ENCODE measurements at regions not wholly inside any gene's neighbourhood (a gene's known extent, or its start where the extent isn't known, plus 50 kb on each side); places are given as distances from the start of the nearest gene placed in this dataset.

- Histone ChIP-seq H3K27ac (ENCODE audit: insufficient read depth, low read length) (no peak overlapping the region), H2BK15ac (ENCODE audit: low read depth, low read length) (no peak overlapping the region), H3K9me1 (ENCODE audit: insufficient read depth, low read length) (no peaks in the 10 kb centered on the region), H3K27me3 (ENCODE audit: control insufficient read depth, insufficient read depth, low read length) (peaks cover 15% of the 10 kb centered on the region), H3K56ac (ENCODE audit: extremely low read depth, insufficient read depth, low read length) (no peak overlapping the region), H2AK9ac (replicated peaks; ENCODE audit: low read depth, low read length, poor library complexity) (no peak overlapping the region), H3K9ac (ENCODE audit: low read depth, low read length) (no peak overlapping the region), H3K23ac (ENCODE audit: low read depth, low read length) (no peak overlapping the region), H4K91ac (ENCODE audit: insufficient read depth, low read depth, low read length) (no peak overlapping the region), H2BK20ac (ENCODE audit: low read depth, low read length) (no peak overlapping the region), H2BK5ac (ENCODE audit: low read depth, low read length, poor library complexity, severe bottlenecking) (no peak overlapping the region), H3K36me3 (ENCODE audit: control insufficient read depth, insufficient read depth, low read length) (no peaks in the 10 kb centered on the region), H2BK120ac (ENCODE audit: low read depth, low read length) (no peak overlapping the region), H3K9me3 (ENCODE audit: control insufficient read depth, insufficient read depth, low read length) (no peaks in the 10 kb centered on the region), H3K4me2 (ENCODE audit: low read depth, low read length) (no peak overlapping the region), H3K4ac (ENCODE audit: low read depth, low read length) (no peak overlapping the region), H3K4me1 (ENCODE audit: control insufficient read depth, insufficient read depth, low read length) (no peaks in the 10 kb centered on the region), H3K14ac (replicated peaks; ENCODE audit: low read depth, low read length) (no peak overlapping the region), H4K5ac (ENCODE audit: low read depth, low read length) (no peak overlapping the region), H4K8ac (ENCODE audit: low read depth in 2 of 2, low read length in 2 of 2) (no peak overlapping the region), H3K18ac (ENCODE audit: low read depth, low read length) (no peak overlapping the region), H3K4me3 (ENCODE audit: insufficient read depth, low read depth, low read length) (no peak overlapping the region), H2AFZ (replicated peaks; ENCODE audit: low read length, poor library complexity) (no peak overlapping the region), H2AK5ac (ENCODE audit: low read depth, low read length) (no peak overlapping the region), H4K20me1 (ENCODE audit: insufficient read depth, low read length) (no peaks in the 10 kb centered on the region), H3K79me1 (ENCODE audit: low read depth in 1 of 2, low read length in 2 of 2) (no peaks in the 10 kb centered on the region)
- BruUV-seq (replicated peaks) = no TSS peak
- POLR2A ChIA-PET (ENCODE audit: unreplicated experiment) = no interaction called here
- dilution Hi-C loops (cut with HindIII; ENCODE audit: low sequenced_read_pairs, unreplicated experiment) = no loop called here
- intact Hi-C loops (cut with micrococcal nuclease) = no loop called here
- in situ Hi-C loops (cut with MboI; ENCODE audit: low sequenced_read_pairs) = no loop called here
- TF ChIP-seq RCOR1 (IDR thresholded peaks at IDR 0.05; ENCODE audit: insufficient replicate concordance, low read length) = no peak
- no peak for TF ChIP-seq MAFK (IDR thresholded peaks at IDR 0.05; ENCODE audit: low read depth, low read length)
- TF ChIP-seq BHLHE40 (IDR thresholded peaks at IDR 0.05; ENCODE audit: low read depth, low read length) = no peak
- no peak for TF ChIP-seq CEBPB (IDR thresholded peaks at IDR 0.05; ENCODE audit: low read depth, low read length)
- TF ChIP-seq MXI1 (IDR thresholded peaks at IDR 0.05; ENCODE audit: borderline replicate concordance, low read depth, low read length) = no peak
- 67% methylated on average over 4 of the region's 4 CpGs; no CpG with 5 or more reads in 1 of the 2 experiments for WGBS, 2 experiments (ENCODE audit: extremely low coverage in 2 of 2, insufficient read length in 1 of 2)
- DNase-seq (no peak), ATAC-seq (ENCODE audit: low read depth) (no peak)
- CTCF ChIA-PET = no interaction called here
These were observed 83.3 kb downstream of the RAMP3 start for GRCh38 chr7:45240926-45241325.
